ENCODE measurements at regions not wholly inside any gene's neighbourhood (a gene's known extent, or its start where the extent isn't known, plus 50 kb on each side); places are given as distances from the start of the nearest gene placed in this dataset.
A peak's percentile ranks its signal among the peaks of the same experiment; 100 is the strongest.

GRCh38 chr6:168210239-168211105 is 109.1 kb downstream of the DACT2 start:
- no peak for DNase-seq

DNA sequence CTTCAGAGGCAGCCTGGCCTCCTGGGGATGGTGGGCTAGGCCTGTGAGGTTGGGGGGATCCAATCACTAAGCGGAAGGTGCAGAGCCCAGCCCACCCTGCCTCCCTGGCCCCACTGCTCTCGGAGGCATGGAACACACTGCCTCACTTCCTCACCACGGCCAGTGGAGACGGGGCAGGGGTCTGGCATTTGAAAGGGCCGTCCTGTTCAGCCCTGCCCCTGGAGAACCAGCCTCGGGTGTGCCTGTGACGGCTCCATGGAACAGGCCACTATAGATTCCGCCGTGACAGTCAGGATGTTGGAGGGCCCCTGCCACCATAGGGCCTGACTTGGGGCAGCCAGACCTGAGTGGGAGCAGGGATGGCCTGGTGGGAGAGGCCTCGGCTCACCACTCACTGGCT is 110.2 kb downstream of the DACT2 start:
- DNase-seq, result no peak

DNA sequence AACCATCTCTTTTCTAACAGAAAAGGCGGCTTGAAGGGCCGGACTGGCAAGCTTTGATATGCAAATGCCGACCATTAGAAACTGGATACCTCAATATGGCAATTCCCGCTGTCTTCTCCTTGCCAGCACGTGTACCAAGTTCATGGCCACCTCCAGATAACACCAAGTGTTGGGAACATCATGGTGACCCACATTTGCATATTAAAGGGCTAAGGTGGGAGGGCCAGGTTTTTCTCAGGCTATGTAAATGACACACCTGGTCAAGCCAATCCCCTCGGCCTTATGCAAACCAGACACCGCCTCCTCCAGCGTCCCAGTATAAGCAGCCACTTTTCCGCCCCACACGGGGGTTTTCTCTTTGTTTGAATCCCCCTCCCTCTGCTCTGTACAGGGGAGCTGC is 110.7 kb downstream of the DACT2 start:
- DNase-seq, result no peak

DNA sequence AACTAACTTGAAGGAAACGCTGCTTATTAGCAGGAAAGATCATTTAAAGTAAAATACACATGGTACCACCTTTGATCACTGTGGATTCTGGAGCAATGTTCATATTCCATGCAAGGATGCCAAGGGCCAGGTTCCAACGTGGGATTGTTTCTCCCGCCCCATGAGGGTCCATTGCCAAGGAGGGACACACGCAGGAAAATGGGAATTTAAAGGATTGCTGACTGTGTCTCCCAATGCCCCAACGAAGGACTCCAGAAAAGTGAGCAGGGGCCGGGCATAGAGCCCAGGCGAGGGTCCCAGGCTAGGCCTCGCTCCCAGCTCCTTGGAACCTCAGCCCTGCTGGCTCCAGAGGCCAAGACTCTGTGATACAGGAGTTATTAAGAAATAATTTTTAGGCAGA is 111.2 kb downstream of the DACT2 start:
- DNase-seq, result no peak

- DNase-seq, result no peak
Observed at GRCh38 chr6:168207421-168208175, 112.0 kb downstream of the DACT2 start.

DNA sequence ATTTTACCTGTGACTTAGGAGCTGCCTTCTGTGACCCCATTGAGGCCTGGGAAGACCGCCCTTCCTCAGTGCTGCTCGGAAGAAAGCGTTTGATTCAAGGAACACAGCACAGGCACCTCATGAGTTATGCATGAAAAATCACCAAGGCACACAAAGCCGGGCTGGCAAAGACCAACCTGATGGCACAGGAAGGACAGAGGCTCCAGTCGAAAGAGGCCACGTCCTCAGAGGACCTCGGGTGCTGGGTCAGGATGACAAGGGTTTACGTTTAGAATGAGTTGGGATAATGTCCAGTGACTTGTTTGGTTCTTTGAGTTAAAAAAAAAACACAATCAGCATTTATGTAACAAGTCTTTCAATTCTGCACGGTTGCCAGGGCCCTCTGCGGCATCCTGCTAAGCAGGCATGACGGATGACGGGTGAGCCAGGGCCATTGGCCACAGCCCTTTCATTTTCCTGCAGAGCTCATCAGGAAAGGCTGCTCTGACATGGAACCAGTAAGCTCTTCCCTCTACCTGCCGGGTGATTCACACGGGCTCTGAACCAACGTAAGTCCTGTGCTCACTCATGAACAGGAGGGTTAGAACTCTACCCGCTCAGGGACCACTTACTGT is 112.8 kb downstream of the DACT2 start:
- no peak for DNase-seq

DNA sequence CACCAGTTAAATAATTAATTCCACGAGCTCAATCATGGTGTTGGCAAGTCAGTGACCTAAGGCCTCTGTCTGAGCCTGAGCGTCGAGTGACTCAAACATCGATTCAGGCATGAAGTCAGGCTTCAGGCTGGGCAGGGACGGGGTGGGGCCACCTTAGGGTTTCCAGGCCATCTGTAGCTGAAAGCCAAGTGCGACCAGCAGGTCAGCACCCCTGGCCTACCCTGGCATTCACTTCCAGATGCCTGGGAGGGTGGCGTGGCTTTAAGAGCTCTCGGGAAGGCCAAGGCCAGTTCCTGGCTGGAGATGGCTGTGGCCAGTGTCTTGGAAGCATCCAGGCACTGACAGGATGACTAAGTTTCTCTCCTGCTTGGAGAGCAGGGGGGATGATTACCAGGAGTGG is 113.4 kb downstream of the DACT2 start:
- no peak for DNase-seq

DNA sequence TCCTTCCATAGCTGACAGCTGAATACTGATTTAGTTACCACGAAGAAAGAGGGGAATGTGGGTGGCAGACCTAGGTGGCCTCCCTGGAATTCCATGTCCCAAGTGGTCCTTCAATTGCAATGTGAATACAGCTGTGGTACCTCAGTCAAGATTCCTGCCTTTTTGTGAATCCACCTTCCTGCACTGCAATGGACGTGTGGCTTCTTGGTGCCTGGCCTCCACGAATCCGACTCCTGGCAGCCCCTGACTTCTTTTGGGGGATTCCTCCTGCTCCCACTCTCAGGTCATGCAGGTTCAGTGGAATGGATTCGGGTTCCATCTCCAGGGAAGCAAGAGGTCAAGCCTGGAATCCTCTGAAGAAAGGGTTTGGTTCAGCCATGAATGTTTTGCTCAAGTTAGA is 117.8 kb downstream of the DACT2 start:
- DNase-seq, result no peak

GRCh38 chr6:168201383-168201782 is 118.2 kb downstream of the DACT2 start:
- no peak for DNase-seq

- no peak for DNase-seq
Observed at GRCh38 chr6:168200571-168201134, 118.9 kb downstream of the DACT2 start.

GRCh38 chr6:168198302-168199180 is 119.5 kb upstream of the FRMD1 start:
- DNase-seq, result no peak

- DNase-seq, result no peak
Observed at GRCh38 chr6:168197636-168198301, 118.8 kb upstream of the FRMD1 start.

DNA sequence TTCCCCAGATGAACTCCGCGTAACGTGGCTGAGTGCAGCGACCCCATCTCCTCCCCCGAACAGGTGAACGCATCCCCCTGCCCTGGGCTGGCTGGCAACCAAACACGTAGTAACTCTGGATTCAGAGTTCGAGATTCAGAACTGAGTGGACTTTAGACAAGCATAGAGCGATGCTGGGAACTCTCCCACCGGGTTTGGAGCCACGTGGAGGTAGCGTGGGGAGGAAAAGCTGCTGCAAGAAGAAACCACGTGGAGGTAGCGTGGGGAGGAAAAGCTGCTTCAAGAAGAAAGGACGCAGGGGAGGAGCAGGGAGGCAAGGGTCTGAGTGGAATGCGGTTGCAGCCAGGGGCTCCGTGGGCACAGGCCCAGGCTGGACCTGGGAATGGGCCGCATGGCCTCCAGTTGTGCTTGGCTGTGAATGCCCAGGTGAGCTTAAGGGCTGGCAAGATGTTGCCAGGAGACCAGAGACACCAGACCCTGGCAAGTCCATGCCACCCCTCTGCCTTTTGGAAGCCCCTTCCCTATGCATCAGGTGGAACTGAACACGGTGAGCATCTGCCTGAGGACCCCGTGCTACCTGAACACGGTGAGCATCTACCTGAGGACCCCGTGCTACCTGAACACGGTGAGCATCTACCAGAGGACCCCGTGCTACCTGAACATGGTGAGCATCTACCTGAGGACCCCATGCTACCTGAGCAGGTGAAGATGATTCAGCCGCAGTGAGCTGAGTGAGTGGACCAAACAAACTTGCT is 118.0 kb upstream of the FRMD1 start:
- no peak for DNase-seq

- DNase-seq, result peak; percentile 71
Observed at GRCh38 chr6:168196385-168196860, 117.4 kb upstream of the FRMD1 start.

GRCh38 chr6:168195712-168196111 is 116.7 kb upstream of the FRMD1 start:
- no peak for DNase-seq

GRCh38 chr6:168194732-168195567 is 115.9 kb upstream of the FRMD1 start:
- DNase-seq, result no peak

- DNase-seq, result no peak
Observed at GRCh38 chr6:168193816-168194721, 115.1 kb upstream of the FRMD1 start.

DNA sequence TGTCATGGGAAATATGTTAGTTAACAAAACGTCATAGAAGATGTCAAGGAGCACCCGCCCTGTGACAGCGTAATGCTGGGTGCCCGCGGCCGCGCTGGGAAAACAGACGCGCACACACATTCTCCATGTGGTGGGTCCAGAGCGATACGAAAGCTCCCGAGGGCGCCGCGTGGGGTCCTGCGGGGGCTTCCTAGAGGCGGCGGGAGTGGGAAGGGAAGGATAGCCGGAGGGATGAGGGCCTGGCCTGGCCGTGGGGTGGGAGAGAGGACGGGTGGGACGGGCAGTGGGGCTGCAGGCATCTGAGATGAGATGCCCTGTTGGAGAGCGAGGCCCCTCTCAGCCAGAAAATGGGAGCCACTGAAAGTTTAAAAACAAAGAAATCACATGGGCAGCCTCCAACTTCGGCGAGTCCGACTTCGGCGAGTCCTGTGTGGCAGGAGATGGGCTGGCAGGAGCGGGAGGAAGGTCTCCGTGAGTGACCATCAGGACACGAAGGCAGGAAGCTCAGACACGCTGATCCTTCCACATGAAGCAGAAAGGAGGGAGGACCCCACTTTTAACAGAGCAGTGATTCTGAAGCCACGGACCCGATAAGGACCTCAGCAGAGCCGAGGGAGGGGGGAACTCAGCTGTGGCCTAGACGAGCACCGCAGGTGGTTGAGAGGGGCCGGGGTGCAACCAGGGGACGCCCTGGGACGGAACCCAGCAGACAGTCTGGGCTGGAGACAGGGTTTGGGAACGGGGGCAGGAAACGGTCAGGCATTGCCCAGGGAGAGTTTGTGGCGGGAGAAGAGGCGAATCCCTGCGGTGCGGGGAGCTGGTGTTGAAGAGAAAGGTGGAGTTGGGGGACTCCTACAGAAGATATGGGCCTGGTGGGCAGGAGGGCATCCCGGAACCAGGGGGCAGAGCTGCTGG is 114.1 kb upstream of the FRMD1 start:
- DNase-seq, result no peak

Data from NCI-H69 (cell line).